Umbilical cord (tissue), 1 donor: ENCODE measurements at regions not wholly inside any gene's neighbourhood (a gene's known extent, or its start where the extent isn't known, plus 50 kb on each side); places are given as distances from the start of the nearest gene placed in this dataset.
"Not testable (repeated sequence)": the region's sequence is repeated elsewhere in the genome, so short reads cannot be mapped to it uniquely, and the experiment has no call there.

Source experiments
- DNase-seq: peaks from one replicate; pipeline ENCODE4 v3.0.0-alpha.2; 2015; ENCODE audit warnings: low spot score

DNA sequence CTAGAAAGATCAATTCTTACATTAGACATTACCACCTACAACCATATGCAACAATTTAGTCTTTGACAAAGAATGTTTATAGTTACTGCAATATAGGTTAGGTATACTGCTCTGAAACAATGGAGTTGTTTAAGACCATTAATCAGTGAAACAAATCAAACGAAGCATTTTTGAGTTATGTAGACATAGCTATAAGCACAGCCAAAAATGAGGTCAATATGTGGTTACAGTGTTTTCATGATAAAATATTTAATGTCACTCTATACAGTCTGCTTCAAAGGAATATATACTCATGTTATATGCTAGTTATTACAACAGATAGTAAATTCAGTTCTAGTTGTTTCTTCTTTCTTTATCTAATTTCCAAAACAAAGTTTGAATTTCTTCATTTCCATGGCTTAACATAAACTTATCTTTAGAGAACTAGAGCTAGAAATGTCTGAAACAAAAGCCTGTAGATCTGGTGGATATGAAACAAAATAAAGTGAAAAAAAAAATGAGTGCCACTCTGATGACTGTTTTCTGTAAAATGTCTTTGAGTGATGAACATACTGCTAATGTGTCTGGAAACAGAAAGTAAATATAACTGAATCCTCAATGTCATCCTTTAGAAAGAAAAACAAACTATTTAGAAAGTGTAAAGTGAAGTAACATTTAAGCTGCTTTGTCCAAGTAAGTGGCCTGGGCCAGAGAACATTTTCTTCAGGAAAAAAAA is 809.0 kb downstream of the FAT4 start:
- peak; percentile 3 for DNase-seq

DNA sequence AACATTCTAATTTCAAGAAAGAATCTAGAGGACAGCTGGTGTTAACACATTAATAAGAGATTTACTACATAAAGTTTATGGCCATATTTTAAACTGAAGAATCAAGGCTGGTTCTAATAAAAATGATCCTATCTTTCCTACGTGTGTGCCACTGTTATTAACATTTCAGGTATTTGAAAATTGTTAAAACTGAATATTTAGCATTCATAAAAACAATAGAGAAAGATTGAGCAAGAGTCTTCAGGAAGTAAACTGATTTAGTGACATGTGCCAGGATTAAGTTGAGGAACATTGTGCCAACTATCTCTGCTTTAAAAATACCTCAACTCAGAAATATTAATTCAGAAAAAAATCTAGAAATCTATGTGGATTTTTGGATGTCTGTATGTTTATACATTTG is 810.1 kb downstream of the FAT4 start:
- no peak for DNase-seq

DNA sequence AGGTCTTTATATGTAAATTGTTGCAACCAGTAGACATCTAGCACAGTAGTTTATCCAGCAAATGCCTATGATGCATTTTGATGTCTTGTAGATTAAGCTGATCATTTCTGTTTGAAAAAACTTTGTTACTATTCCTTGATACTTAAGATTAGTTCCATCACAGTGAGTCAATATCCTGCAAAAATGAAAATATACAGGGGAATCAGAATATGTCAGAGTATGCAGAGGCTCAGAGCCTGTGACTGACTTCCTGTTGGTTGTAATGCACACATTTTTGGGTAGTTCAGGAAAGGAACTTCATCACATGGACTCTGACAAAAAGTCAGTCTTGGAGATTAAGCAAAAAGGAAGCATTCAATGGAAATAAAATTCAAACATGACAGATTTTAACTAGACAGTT is 815.5 kb downstream of the FAT4 start:
- no peak for DNase-seq

DNA sequence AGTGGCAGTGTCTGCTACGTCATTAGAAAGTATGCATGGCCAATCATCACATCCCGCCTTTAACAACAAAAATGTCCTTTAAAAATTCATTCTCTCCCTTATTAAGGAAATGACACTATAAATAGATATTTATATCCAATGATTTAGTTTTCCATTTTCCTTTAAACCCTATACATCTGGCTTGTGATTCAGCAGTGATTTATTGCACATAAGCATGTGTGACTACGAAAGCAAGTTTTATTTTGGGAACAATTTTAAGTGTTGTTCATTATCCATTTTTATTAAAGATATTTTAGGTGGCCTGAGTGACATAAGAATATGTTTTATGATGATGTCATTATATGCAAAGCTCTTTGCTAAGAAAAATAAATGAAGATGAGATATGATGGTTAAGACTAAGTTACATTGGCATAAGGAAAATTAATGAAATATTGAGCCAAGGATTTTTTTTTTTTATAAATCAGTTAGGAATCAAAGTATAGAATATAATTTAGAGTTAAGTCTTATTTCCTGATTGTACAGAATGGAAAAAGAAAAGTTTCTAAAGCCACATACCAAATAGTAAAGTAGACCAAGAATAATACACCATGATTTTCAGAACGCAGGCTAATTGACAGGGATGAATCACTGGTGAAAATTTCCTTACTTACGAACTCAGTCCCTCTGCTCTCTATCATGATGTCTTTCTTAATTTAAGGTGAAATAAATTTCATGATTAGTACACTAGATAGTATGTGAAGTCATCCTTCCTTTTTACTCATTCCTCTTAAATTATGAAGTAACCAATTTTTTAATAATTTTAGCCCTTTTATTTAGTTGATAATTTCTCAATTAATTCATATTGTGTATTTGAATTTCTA is 822.4 kb downstream of the FAT4 start:
- no peak for DNase-seq

DNA sequence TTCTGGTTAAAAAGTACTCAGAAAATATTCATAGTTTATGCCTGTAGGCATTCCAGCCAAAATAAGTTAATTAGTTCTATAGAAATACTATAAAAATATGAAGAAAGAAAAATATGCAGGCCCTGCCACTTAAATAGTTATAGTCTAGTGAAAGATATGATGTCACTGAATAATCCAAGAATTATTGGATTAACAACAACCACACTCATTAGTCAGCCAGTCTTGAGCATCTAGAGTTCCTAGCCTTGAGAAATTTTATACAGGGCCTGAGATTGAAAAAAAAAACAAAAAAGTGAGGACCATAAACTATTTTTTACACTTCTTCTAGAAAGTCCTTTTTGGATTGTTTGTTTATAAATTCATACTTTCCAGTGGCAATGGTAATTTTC is 823.0 kb downstream of the FAT4 start:
- no peak for DNase-seq

DNA sequence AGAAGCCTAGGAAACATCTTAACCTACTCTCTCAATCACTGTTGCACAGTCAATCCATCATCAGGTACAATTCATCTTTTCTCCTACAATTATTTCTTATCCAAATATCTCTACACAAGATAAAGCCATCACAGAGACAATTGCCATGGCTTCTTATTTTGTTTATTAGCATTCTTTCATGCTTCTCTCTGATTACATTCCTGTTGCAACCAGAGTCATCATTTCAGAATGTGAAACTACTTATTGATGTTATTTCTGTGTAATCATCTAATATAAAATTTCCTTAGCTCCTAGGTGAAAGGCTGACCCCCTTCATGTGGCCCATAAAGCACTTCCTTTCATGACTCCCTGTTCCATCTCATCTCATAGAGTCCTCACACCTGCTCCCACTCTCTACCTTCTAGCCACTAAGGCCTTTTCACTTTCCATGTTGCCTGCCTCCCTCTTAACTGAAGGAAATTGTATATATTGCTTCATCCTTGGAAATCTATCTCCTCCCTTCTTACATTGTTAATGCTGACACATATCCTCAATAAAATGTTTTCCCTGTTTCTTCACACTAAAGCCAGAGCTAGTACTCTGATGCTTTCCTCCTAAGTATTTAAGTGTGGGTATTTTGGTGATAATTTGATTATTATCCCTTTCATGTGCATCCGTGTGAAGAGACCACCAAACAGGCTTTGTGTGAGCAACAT is 829.9 kb downstream of the FAT4 start:
- peak; percentile 1 for DNase-seq

DNA sequence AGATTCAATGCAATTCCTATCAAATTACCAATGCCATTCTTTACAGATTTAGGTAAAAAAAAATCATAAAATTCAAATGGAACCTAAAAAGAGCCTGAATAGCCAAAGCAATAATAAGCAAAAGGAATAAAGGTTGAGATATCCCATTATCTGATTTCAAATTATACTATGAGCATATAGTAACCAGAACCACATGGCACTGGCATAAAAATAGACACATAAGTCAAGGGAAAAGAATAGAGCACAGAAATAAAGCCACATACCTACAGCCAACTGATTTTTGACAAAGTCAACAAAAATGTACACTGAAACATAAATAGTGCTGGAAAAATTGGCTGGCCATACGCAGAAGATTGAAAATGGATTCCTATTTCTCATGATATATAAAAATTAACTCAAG is 853.7 kb downstream of the FAT4 start:
- DNase-seq: no peak

DNA sequence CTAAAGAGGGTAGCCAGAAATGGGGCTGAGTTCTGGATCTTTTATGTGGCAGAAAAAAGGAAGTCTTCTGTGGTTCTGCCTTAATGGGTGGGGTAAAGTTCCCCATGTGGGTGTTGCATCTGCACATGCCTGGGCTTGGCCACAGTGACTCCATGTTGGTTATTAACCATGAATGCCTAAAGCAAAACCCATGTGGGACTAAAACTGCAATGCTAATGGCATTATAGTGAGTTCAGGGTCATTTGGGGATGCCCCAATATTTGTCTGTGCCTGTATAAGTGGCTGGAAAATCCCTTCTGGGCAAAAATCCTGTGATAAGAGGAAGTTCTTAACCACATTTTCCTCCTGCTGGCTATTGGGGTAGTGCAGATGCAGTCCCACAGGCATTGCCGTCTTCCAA is 857.4 kb downstream of the FAT4 start:
- DNase-seq: no peak

DNA sequence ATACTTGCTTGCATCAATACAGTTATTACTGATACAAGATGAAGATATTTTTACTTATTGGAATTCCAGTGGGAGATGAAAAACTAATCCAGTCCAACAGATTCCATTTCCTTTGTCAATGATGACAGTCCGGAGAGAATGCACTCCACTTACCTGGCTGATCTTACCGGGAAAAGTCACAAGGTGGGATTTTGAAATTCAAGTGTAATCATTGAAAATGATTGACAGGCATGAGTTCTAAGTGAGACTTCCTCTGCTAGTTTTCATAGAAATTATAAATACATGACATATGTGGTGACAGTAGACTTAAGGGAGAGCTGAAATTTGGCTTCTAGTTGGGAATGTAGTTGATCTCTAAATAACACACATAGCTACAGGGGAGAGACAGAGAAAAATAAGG is 859.9 kb downstream of the FAT4 start:
- DNase-seq: no peak

DNA sequence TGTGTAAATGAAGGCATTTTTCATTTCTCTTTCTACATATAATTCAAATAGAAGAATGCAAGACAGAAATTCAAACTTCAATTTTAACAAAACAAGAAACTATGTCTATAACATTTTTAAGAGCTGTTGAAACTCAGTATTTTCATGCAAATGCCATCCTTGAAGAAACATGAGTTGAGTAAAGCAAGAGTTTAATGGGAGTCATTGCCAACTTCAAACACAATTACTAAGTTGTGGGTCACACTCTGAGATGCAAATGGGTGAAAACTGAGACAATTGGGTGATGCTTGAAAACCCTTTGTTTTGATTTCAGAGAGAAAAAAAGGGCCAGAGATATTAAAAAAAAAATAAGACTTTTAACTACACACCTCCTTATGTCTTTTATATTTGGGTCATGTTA is 865.9 kb downstream of the FAT4 start:
- no peak for DNase-seq

DNA sequence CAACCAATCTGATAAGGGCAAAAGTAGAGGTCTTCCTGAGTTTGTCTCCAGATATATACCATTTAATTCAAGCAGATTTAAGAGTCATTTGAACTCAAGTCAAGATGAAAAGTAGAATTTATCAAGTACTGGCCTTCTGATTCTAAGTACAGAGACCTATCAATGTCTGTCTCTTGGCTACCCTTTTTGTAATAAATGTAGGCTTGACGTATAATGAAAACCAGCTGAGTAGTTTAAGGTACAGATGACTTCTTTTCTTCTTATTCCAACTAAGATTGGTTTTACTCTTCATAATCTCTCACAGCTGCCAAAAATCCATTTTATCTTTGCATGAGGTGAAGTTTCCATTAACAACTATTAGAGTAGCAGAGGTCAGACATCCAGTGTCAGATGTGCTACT is 867.6 kb downstream of the FAT4 start:
- DNase-seq: peak; percentile 87

DNA sequence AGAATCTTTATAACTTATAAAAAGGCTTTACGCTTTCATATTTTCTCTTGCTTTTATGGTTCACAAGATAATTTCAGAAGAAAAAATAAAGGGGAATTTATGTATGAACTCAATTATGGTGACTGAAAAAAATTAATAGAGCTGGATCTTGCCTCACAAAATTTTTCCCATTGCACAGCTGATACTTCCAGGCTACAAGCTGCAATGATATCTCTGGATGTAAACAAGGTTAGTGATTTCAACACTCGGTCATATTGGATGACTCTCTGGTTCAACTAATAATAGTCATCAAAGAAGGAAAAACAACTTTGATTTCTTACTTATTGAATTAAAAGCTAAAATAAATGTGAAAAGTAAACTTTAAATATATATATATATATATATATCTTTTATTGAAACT is 868.0 kb downstream of the FAT4 start:
- DNase-seq: no peak

DNA sequence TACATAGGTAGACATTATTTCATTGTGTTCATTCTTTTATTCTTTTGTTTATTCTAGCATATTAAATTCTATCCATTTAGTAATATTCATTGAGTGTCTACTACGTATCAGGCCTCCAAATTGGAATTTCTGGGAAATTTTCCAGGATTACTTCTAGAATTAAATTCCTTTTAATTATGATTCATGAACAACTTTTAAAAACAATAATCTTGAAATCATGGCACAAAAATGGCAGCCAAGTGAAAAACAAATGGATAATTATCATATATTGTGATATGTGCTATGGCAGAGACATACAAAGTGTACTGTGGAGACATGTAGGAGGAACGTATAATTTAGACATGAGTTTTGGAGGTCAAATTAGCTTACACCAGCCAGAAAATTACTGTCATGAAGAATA is 868.5 kb downstream of the FAT4 start:
- no peak for DNase-seq

DNA sequence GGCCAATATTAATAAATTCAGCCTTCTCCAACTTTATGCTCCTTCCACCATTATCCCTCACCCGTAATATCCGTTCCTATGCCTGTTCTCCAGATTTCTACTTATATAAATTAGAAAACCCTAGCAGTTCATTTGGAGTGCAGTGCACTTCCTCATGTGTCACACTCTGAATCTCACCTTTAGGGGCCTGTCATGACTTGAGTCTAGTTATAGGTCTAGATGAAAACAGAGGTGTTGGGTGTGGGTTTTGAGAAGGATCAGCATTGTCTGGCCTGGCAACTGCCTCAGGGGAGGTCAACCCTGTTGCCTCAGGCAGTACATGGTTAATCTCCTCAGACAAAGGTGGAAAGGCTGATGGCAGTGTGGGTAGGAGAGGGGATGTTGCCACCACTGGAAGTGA is 876.8 kb downstream of the FAT4 start:
- no peak for DNase-seq

DNA sequence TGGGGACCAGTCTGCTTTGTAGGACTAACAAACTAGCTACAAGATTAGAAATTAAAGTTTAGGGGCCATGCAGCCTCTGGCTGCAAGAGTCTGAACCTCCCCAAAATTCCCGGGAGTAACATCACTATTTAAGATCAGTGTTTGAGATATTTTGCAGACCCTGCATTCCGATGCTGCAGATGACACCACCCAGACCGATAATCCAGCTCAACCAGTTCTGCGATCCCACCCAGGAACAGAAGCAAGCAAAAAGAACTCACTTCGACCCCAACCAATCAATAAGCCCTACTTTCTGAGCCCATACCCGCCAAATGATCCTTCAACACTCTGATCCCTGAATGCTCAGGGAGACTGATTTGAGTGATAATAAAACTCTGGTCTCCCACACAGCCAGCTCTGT is 877.8 kb downstream of the FAT4 start:
- DNase-seq: peak; percentile 35

DNA sequence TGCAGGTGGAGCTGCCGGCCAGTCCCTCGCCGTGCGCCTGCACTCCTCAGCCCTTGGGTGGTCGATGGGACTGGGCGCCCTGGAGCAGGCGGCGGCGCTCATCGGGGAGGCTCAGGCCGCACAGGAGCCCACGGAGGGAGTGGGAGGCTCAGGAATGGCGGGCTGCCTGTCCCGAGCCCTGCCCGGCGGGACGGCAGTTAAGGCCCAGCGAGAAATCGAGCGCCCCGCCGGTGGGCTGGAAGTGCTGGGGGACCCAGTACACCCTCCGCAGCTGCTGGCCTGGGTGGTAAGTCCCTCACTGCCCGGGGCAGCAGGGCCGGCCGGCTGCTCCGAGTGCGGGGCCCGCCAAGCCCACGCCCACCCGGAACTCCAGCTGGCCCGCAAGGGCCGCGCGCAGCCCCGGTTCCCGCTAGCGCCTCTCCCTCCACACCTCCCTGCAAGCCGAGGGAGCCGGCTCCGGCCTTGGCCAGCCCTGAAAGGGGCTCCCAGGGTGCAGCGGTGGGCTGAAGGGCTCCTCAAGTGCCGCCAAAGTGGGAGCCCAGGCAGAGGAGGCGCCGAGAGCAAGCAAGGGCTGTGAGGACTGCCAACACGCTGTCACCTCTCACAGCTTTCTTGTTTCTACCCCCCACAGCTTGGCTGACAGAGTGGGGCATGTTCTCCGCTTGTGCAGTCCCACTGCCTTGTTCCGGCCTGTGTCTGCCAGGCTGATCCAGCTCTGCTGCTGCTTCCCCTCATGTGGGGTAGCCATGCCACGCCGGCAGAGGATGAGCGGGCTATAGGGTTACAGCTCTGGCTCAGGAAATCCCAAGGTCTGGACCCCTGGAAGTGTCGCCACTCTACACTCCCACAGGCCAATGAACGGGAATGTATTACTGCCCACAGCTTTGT is 886.7 kb downstream of the FAT4 start:
- DNase-seq: not testable (repeated sequence)

DNA sequence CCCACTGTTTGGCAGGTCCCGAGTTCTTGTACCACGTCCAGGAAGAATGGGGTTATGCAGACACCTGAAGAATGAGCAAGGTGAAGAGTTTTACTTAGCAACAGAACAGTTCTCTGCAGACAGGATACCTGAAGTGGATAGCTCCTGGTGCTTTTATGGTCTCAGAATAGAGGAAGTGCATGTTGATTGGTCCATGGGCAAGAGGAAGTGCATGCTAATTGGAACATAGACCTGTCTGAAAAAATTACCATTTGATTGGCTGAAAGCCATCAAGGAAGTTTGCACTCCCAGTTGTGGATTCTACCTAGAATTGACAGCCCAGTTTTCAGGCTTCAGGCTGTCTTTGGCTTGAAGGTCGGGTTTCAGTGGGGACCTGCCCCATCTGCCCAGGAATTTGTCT is 887.5 kb downstream of the FAT4 start:
- no peak for DNase-seq

DNA sequence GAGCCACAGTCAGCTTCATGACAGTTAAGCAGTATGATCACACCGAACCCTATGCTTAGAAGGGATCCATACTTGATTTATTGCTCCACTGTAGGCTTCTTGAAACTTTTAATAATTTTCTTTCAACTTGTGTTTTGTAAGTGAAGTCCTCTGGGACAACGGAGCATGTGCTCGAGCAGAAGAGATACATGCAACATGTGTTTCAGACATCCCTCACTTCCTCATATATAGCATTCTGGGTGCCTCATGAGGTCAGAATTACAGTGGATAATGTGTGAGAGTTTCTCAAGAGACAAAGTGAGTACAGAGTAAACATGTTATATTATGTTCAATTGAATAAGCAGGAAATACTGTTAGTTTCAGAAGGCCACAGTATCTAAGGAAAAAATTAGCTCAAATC is 893.2 kb downstream of the FAT4 start:
- no peak for DNase-seq

DNA sequence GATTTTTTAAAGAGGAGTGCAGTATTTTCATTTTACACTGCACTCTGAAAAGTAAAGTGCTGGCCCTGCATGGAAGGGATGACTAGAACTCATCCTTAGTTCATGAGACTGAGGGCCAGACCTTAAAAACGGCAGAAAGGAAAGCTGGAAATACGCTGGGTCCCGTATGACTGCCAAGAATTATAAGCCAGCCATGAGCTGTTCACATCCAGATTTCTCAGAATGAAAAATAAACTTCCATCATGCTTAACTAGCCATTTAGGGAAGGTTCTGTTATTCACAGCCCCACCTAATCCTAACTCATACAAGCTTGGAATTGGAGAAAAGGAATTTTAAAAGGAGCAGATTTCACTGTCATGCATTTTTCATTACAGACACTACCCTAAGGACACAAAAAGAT is 894.4 kb downstream of the FAT4 start:
- DNase-seq: peak; percentile 16

DNA sequence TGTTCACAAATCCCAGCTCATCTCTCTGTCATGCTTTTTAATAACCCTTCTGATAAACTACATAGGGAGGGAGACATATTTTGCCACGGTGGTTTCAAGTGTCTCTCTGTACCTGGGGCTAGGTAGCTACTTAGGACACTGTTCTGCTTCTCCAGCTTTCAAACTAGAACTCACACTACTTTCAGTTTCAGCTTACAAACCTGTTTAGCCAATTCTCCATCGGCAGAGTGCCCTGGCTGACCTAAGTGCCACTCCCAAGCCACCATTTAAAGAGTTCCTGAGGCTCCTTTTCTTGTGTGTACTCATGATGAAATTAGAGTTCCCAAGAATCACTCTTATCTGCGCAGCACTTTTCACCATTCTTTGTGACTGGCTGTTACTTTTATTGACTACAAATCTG is 899.2 kb downstream of the FAT4 start:
- DNase-seq: no peak

DNA sequence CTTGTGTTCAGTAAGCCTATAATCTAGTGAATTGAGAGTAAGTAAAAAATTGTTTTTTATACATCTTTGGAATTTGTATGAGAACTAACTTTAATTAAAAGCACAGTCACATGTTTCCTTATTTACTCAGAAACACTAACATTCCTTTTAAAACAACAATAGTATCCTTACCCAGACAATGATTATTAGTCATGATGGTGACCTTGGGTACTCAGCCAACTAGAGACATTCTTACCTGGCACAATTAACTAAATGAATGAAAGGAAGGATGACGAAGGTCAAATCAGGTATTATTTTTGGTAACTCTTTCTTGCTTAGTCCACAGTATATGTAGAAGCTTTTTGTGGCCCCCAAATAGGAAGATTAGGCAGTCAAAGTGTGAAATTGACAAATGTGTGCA is 901.0 kb downstream of the FAT4 start:
- no peak for DNase-seq

DNA sequence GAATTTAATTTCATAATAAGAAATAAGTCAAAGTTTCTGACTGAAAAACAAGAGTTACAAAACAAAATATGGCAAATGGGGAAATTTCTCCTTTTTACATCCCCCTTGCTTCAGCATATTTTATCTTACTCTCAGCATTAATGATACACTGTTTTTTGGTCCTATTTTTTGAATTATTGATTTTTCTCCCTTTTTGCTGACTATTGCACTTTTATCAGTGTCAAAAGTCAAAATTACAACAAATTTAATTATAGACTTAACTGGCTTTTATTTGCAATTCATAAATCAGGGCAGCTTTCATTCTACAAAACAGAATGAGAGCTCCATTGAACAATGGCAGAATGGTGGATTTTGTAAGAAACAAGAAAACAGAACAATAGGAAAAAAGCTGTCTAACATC is 901.9 kb downstream of the FAT4 start:
- no peak for DNase-seq
